ENCODE measurements at regions not wholly inside any gene's neighbourhood (a gene's known extent, or its start where the extent isn't known, plus 50 kb on each side); places are given as distances from the start of the nearest gene placed in this dataset.

- CTCF ChIA-PET, result no interaction called here
- POLR2A ChIA-PET, result no interaction called here
These were observed 165.8 kb upstream of the ANKH start for GRCh38 chr5:15037247-15037908.

- CTCF ChIA-PET, result no interaction called here
These were observed 162.8 kb upstream of the ANKH start for GRCh38 chr5:15034379-15034778.

GRCh38 chr5:15031180-15031579, 159.6 kb upstream of the ANKH start:
- ChIA-PET CTCF (no interaction called here), POLR2A (no interaction called here)

More at GRCh38 chr5:15034379-15034778, 162.8 kb upstream of the ANKH start:
- POLR2A ChIA-PET, result no interaction called here

GRCh38 chr5:15027764-15028163, 156.2 kb upstream of the ANKH start:
- CTCF ChIA-PET, result no interaction called here

GRCh38 chr5:15026944-15027343, 155.4 kb upstream of the ANKH start:
- POLR2A ChIA-PET, result no interaction called here
- CTCF ChIA-PET, result no interaction called here

More at GRCh38 chr5:15027764-15028163, 156.2 kb upstream of the ANKH start:
- POLR2A ChIA-PET, result no interaction called here

GRCh38 chr5:15026011-15026893, 154.7 kb upstream of the ANKH start:
- ChIA-PET POLR2A (no interaction called here), CTCF (no interaction called here)

GRCh38 chr5:15023846-15024245, 152.3 kb upstream of the ANKH start:
- ChIA-PET POLR2A (no interaction called here), CTCF (no interaction called here)

GRCh38 chr5:15023266-15023665, 151.7 kb upstream of the ANKH start:
- ChIA-PET POLR2A (no interaction called here), CTCF (no interaction called here)

GRCh38 chr5:15021266-15022046, 149.9 kb upstream of the ANKH start:
- ChIA-PET POLR2A (no interaction called here), CTCF (interaction anchor here (1.1 kb wide), 1 partner anchor 373 kb away, joined by 3 read pairs; no protein-coding TSS in a partner anchor)

GRCh38 chr5:15020736-15021135, 149.2 kb upstream of the ANKH start:
- CTCF ChIA-PET, result interaction anchor here (1.1 kb wide), 1 partner anchor 372 kb away, joined by 3 read pairs; no protein-coding TSS in a partner anchor
- POLR2A ChIA-PET, result no interaction called here

- POLR2A ChIA-PET, result no interaction called here
- CTCF ChIA-PET, result interaction anchor here (1.1 to 1.3 kb wide), 2 partner anchors 12 to 288 kb away, joined by 3 read pairs; no protein-coding TSS in a partner anchor
These were observed 143.2 kb upstream of the ANKH start for GRCh38 chr5:15014809-15015208.

GRCh38 chr5:15013654-15014463, 142.3 kb upstream of the ANKH start:
- POLR2A ChIA-PET, result no interaction called here
- CTCF ChIA-PET, result interaction anchor here (0.8 kb wide), 1 partner anchor 239 kb away, joined by 3 read pairs; no protein-coding TSS in a partner anchor

GRCh38 chr5:15012061-15012460, 140.5 kb upstream of the ANKH start:
- ChIA-PET POLR2A (no interaction called here), CTCF (no interaction called here)

GRCh38 chr5:15010936-15011335, 139.4 kb upstream of the ANKH start:
- CTCF ChIA-PET, result no interaction called here
- POLR2A ChIA-PET, result no interaction called here

GRCh38 chr5:15009420-15009819, 137.8 kb upstream of the ANKH start:
- ChIA-PET POLR2A (interaction anchor here (0.8 kb wide), 1 partner anchor 427 kb away, joined by 3 read pairs; no protein-coding TSS in a partner anchor), CTCF (interaction anchor here (0.6 kb wide), 1 partner anchor 9 kb away, joined by 4 read pairs; no protein-coding TSS in a partner anchor)

GRCh38 chr5:15008921-15009320, 137.3 kb upstream of the ANKH start:
- CTCF ChIA-PET, result interaction anchor here (0.6 kb wide), 1 partner anchor 10 kb away, joined by 4 read pairs; no protein-coding TSS in a partner anchor

GRCh38 chr5:15008476-15008875, 136.9 kb upstream of the ANKH start:
- POLR2A ChIA-PET, result no interaction called here
- CTCF ChIA-PET, result no interaction called here

More at GRCh38 chr5:15008921-15009320, 137.3 kb upstream of the ANKH start:
- POLR2A ChIA-PET, result interaction anchor here (0.8 kb wide), 1 partner anchor 427 kb away, joined by 3 read pairs; no protein-coding TSS in a partner anchor

GRCh38 chr5:15007646-15008045, 136.1 kb upstream of the ANKH start:
- ChIA-PET CTCF (no interaction called here), POLR2A (no interaction called here)

- POLR2A ChIA-PET, result no interaction called here
- CTCF ChIA-PET, result interaction anchor here (0.7 to 5.2 kb wide), 8 partner anchors 11 to 315 kb away, joined by 3 to 31 read pairs (median 6); no protein-coding TSS in a partner anchor
These were observed 132.9 kb upstream of the ANKH start for GRCh38 chr5:15004506-15004905.

Data from activated CD8-positive, alpha-beta memory T cell treated with anti-CD3 and anti-CD28 coated beads for 36 hours (primary cell).